MM.1S (cell line): ENCODE measurements at regions not wholly inside any gene's neighbourhood (a gene's known extent, or its start where the extent isn't known, plus 50 kb on each side); places are given as distances from the start of the nearest gene placed in this dataset.

Experiments used
- EZH2 ChIP-seq: fragments of 300-600 bp; sonication (generic); optimal IDR thresholded peaks from 2 replicates; pipeline ENCODE3; 2017; ENCODE audit warnings: low read depth, mild to moderate bottlenecking, antibody characterized with exemption, low read length, mixed read lengths
- TF ChIP-seq, protein P1 (sequence below): fragments of 300-600 bp; sonication (generic); IDR thresholded peaks from 2 replicates; pipeline ENCODE4 v1.5.1; 2016; ENCODE audit warnings: antibody characterized with exemption, low read length, mixed read lengths

GRCh38 chr13:112130418-112130817 is 63.5 kb downstream of the SOX1 start:
- TF ChIP-seq, protein P1, sequence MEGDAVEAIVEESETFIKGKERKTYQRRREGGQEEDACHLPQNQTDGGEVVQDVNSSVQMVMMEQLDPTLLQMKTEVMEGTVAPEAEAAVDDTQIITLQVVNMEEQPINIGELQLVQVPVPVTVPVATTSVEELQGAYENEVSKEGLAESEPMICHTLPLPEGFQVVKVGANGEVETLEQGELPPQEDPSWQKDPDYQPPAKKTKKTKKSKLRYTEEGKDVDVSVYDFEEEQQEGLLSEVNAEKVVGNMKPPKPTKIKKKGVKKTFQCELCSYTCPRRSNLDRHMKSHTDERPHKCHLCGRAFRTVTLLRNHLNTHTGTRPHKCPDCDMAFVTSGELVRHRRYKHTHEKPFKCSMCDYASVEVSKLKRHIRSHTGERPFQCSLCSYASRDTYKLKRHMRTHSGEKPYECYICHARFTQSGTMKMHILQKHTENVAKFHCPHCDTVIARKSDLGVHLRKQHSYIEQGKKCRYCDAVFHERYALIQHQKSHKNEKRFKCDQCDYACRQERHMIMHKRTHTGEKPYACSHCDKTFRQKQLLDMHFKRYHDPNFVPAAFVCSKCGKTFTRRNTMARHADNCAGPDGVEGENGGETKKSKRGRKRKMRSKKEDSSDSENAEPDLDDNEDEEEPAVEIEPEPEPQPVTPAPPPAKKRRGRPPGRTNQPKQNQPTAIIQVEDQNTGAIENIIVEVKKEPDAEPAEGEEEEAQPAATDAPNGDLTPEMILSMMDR = no peak
- no peak for TF ChIP-seq EZH2
